Panc1 (cell line): ENCODE measurements at regions not wholly inside any gene's neighbourhood (a gene's known extent, or its start where the extent isn't known, plus 50 kb on each side); places are given as distances from the start of the nearest gene placed in this dataset.

Source experiments
- POLR2AphosphoS5 ChIP-seq: IDR thresholded peaks from 2 replicates; pipeline ENCODE4 v1.6.1; 2012; ENCODE audit warnings: mild to moderate bottlenecking, low read depth, low read length, moderate library complexity
- TCF7L2 ChIP-seq: IDR thresholded peaks from 2 replicates; pipeline ENCODE4 v1.6.1; 2011; ENCODE audit warnings: mild to moderate bottlenecking, low read depth, low read length, inconsistent platforms
- TF ChIP-seq, protein P1 (sequence below): fragments of 450-650 bp; IDR thresholded peaks from 2 replicates; pipeline ENCODE4 v1.5.1; 2017; ENCODE audit warnings: mild to moderate bottlenecking
- TF ChIP-seq, protein P2 (sequence below), 2 experiments: IDR thresholded peaks; 2 replicates each; pipeline ENCODE4 v1.6.1; 2011 to 2012; ENCODE audit warnings: low read depth in 2 of 2, control low read depth in 1 of 2, low read length in 1 of 2, mild to moderate bottlenecking in 1 of 2, moderate library complexity in 1 of 2; ENCODE audit not compliant: insufficient read depth in 1 of 2

DNA sequence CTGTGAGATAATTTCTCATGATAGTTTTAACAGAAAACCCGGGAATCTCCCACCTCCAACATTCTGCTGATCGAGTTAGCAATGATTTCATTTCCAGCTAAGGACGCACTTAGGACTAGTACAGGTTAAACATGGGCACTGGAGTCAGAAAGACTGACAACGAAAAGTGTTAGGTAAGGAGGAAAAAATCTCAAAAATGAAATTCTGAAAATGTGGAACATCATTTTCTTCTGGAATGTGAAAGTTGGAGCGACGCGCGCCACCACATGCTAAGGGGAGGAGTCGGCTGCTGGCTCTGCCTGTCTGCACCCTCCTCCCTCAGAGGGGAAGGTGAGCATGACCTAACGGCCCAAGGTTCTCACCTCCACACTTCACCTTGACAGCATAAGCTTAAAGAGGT lies 221.6 kb upstream of the KCNG1 start:
- TF ChIP-seq, protein P1, sequence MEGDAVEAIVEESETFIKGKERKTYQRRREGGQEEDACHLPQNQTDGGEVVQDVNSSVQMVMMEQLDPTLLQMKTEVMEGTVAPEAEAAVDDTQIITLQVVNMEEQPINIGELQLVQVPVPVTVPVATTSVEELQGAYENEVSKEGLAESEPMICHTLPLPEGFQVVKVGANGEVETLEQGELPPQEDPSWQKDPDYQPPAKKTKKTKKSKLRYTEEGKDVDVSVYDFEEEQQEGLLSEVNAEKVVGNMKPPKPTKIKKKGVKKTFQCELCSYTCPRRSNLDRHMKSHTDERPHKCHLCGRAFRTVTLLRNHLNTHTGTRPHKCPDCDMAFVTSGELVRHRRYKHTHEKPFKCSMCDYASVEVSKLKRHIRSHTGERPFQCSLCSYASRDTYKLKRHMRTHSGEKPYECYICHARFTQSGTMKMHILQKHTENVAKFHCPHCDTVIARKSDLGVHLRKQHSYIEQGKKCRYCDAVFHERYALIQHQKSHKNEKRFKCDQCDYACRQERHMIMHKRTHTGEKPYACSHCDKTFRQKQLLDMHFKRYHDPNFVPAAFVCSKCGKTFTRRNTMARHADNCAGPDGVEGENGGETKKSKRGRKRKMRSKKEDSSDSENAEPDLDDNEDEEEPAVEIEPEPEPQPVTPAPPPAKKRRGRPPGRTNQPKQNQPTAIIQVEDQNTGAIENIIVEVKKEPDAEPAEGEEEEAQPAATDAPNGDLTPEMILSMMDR = no peak
- TF ChIP-seq, protein P2, sequence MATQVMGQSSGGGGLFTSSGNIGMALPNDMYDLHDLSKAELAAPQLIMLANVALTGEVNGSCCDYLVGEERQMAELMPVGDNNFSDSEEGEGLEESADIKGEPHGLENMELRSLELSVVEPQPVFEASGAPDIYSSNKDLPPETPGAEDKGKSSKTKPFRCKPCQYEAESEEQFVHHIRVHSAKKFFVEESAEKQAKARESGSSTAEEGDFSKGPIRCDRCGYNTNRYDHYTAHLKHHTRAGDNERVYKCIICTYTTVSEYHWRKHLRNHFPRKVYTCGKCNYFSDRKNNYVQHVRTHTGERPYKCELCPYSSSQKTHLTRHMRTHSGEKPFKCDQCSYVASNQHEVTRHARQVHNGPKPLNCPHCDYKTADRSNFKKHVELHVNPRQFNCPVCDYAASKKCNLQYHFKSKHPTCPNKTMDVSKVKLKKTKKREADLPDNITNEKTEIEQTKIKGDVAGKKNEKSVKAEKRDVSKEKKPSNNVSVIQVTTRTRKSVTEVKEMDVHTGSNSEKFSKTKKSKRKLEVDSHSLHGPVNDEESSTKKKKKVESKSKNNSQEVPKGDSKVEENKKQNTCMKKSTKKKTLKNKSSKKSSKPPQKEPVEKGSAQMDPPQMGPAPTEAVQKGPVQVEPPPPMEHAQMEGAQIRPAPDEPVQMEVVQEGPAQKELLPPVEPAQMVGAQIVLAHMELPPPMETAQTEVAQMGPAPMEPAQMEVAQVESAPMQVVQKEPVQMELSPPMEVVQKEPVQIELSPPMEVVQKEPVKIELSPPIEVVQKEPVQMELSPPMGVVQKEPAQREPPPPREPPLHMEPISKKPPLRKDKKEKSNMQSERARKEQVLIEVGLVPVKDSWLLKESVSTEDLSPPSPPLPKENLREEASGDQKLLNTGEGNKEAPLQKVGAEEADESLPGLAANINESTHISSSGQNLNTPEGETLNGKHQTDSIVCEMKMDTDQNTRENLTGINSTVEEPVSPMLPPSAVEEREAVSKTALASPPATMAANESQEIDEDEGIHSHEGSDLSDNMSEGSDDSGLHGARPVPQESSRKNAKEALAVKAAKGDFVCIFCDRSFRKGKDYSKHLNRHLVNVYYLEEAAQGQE (IDR thresholded peaks at IDR 0.05; ENCODE audit: insufficient read depth in 1 of 2, low read depth in 2 of 2, low read length in 1 of 2) = no peak
- TF ChIP-seq POLR2AphosphoS5 = no peak
- TF ChIP-seq TCF7L2 = no peak
